Stimulated activated naive B cell treated with anti-CD40 and anti-IgM and Interleukin-4, amounts not matched to agents 10 μg/mL and 1 μg/mL and 100 μg/mL, for 72 hours (primary cell): ENCODE measurements at regions not wholly inside any gene's neighbourhood (a gene's known extent, or its start where the extent isn't known, plus 50 kb on each side); places are given as distances from the start of the nearest gene placed in this dataset.
"Not testable (repeated sequence)": the region's sequence is repeated elsewhere in the genome, so short reads cannot be mapped to it uniquely, and the experiment has no call there.

Experiments used
- ATAC-seq, 2 donors: fragments of 150-1000 bp; cut with Tn5 transposase; replicated peaks; 2 replicates each; pipeline ENCODE4 v1.10.0; 2021; ENCODE audit warnings: moderate library complexity in 1 of 2
- DNase-seq: peaks from one replicate; pipeline ENCODE4 v3.0.0; 2021
- H3K27ac Mint-ChIP-seq: one replicate; pipeline ENCODE4 v1.8.0; 2022; ENCODE audit warnings: mild to moderate bottlenecking, mixed read lengths
- H3K27me3 Mint-ChIP-seq, 2 donors: one replicate each; pipeline ENCODE4 v1.8.0; 2022; ENCODE audit warnings: mixed read lengths in 2 of 2
- H3K36me3 Mint-ChIP-seq, 2 donors: one replicate each; pipeline ENCODE4 v1.8.0; 2022; ENCODE audit warnings: mixed read lengths in 2 of 2, mild to moderate bottlenecking in 1 of 2
- H3K4me1 Mint-ChIP-seq, 2 donors: one replicate each; pipeline ENCODE4 v1.8.0; 2022; ENCODE audit warnings: mixed read lengths in 2 of 2, mild to moderate bottlenecking in 1 of 2
- H3K4me3 Mint-ChIP-seq, 2 donors: one replicate each; pipeline ENCODE4 v1.8.0; 2022; ENCODE audit warnings: mild to moderate bottlenecking in 2 of 2, mixed read lengths in 2 of 2, moderate library complexity in 1 of 2
- H3K9me3 Mint-ChIP-seq, 2 donors: one replicate each; pipeline ENCODE4 v1.8.0; 2022; ENCODE audit warnings: mixed read lengths in 2 of 2, mild to moderate bottlenecking in 1 of 2

- H3K27ac Mint-ChIP-seq, result no peak overlapping the region
- H3K27me3 Mint-ChIP-seq, result no peaks in the 10 kb centered on the region
- ATAC-seq (no peak), DNase-seq (no peak)
- peaks cover 0 to 4% of the 10 kb centered on the region in 2 donors for H3K9me3 Mint-ChIP-seq
- H3K4me3 Mint-ChIP-seq, result no peak overlapping the region
- H3K36me3 Mint-ChIP-seq, result no peaks in the 10 kb centered on the region
- H3K4me1 Mint-ChIP-seq, result no peaks in the 10 kb centered on the region
Observed at GRCh38 chr4:128623508-128624215, 185.8 kb upstream of the JADE1 start.

GRCh38 chr4:128620279-128620965 lies 189.1 kb upstream of the JADE1 start:
- not testable (repeated sequence) for ATAC-seq, DNase-seq, H3K27ac Mint-ChIP-seq, H3K9me3 Mint-ChIP-seq, H3K4me3 Mint-ChIP-seq, H3K36me3 Mint-ChIP-seq, H3K4me1 Mint-ChIP-seq, H3K27me3 Mint-ChIP-seq

GRCh38 chr4:128615197-128615596 lies 194.3 kb upstream of the JADE1 start:
- peaks cover 0 to 5% of the 10 kb centered on the region in 2 donors for H3K27me3 Mint-ChIP-seq
- H3K27ac Mint-ChIP-seq, result no peak overlapping the region
- H3K4me3 Mint-ChIP-seq, result no peak overlapping the region
- ATAC-seq (no peak), DNase-seq (no peak)
- no peaks in the 10 kb centered on the region for H3K36me3 Mint-ChIP-seq
- peaks cover 0 to 2% of the 10 kb centered on the region in 2 donors for H3K9me3 Mint-ChIP-seq
- H3K4me1 Mint-ChIP-seq, result no peaks in the 10 kb centered on the region

- no peaks in the 10 kb centered on the region for H3K36me3 Mint-ChIP-seq
- no peaks in the 10 kb centered on the region for H3K9me3 Mint-ChIP-seq
- H3K4me3 Mint-ChIP-seq, result no peak overlapping the region
- H3K27ac Mint-ChIP-seq, result no peak overlapping the region
- DNase-seq, result no peak
- H3K27me3 Mint-ChIP-seq, result peaks cover 0 to 5% of the 10 kb centered on the region in 2 donors
- no peak for ATAC-seq
- H3K4me1 Mint-ChIP-seq, result peaks cover 0 to 2% of the 10 kb centered on the region in 2 donors
Observed at GRCh38 chr4:128608006-128608405, 201.5 kb upstream of the JADE1 start.

- Mint-ChIP-seq H3K9me3 (no peaks in the 10 kb centered on the region), H3K4me3 (no peak overlapping the region), H3K36me3 (no peaks in the 10 kb centered on the region), H3K27ac (no peak overlapping the region), H3K4me1 (peaks cover 0 to 2% of the 10 kb centered on the region in 2 donors), H3K27me3 (peaks cover 2 to 7% of the 10 kb centered on the region in 2 donors)
- DNase-seq, result no peak
- no peak for ATAC-seq
Observed at GRCh38 chr4:128606173-128606572, 203.3 kb upstream of the JADE1 start.

GRCh38 chr4:128604840-128605239 lies 204.7 kb upstream of the JADE1 start:
- no peak for DNase-seq
- no peak overlapping the region for H3K27ac Mint-ChIP-seq
- H3K9me3 Mint-ChIP-seq, result no peaks in the 10 kb centered on the region
- peaks cover 6 to 10% of the 10 kb centered on the region in 2 donors for H3K27me3 Mint-ChIP-seq
- no peak overlapping the region for H3K4me3 Mint-ChIP-seq
- peaks cover 0 to 2% of the 10 kb centered on the region in 2 donors for H3K4me1 Mint-ChIP-seq
- no peak for ATAC-seq
- H3K36me3 Mint-ChIP-seq, result no peaks in the 10 kb centered on the region

GRCh38 chr4:128604204-128604603 lies 205.3 kb upstream of the JADE1 start:
- no peak for DNase-seq
- H3K36me3 Mint-ChIP-seq, result no peaks in the 10 kb centered on the region
- no peaks in the 10 kb centered on the region for H3K9me3 Mint-ChIP-seq
- no peak overlapping the region for H3K4me3 Mint-ChIP-seq
- H3K27ac Mint-ChIP-seq, result no peak overlapping the region
- peaks cover 6 to 10% of the 10 kb centered on the region in 2 donors for H3K27me3 Mint-ChIP-seq
- H3K4me1 Mint-ChIP-seq, result peaks cover 0 to 2% of the 10 kb centered on the region in 2 donors
- ATAC-seq, result no peak

- Mint-ChIP-seq H3K27me3 (peaks cover 6 to 7% of the 10 kb centered on the region in 2 donors), H3K9me3 (no peaks in the 10 kb centered on the region), H3K36me3 (no peaks in the 10 kb centered on the region), H3K4me3 (no peak overlapping the region), H3K27ac (no peak overlapping the region), H3K4me1 (peaks cover 0 to 2% of the 10 kb centered on the region in 2 donors)
- ATAC-seq (no peak), DNase-seq (no peak)
Observed at GRCh38 chr4:128603081-128603480, 206.4 kb upstream of the JADE1 start.

GRCh38 chr4:128601991-128602695 lies 207.4 kb upstream of the JADE1 start:
- ATAC-seq, result no peak
- DNase-seq, result no peak
- peaks cover 0 to 2% of the 10 kb centered on the region in 2 donors for H3K4me1 Mint-ChIP-seq

GRCh38 chr4:128600996-128601871 lies 208.3 kb upstream of the JADE1 start:
- no peak overlapping the region for H3K4me3 Mint-ChIP-seq
- DNase-seq (no peak), ATAC-seq (no peak)
- H3K36me3 Mint-ChIP-seq, result no peaks in the 10 kb centered on the region
- peaks cover 2 to 3% of the 10 kb centered on the region in 2 donors for H3K9me3 Mint-ChIP-seq
- H3K27ac Mint-ChIP-seq, result no peak overlapping the region
- H3K27me3 Mint-ChIP-seq, result peaks cover 9 to 10% of the 10 kb centered on the region in 2 donors
- peaks cover 2 to 3% of the 10 kb centered on the region in 2 donors for H3K4me1 Mint-ChIP-seq

More at GRCh38 chr4:128601991-128602695, 207.4 kb upstream of the JADE1 start:
- Mint-ChIP-seq H3K9me3 (no peaks in the 10 kb centered on the region), H3K4me3 (no peak overlapping the region), H3K27ac (no peak overlapping the region), H3K36me3 (no peaks in the 10 kb centered on the region), H3K27me3 (peaks cover 5 to 6% of the 10 kb centered on the region in 2 donors)

- Mint-ChIP-seq H3K36me3 (peaks cover 0 to 3% of the 10 kb centered on the region in 2 donors), H3K4me3 (no peak overlapping the region), H3K27me3 (peaks cover 12 to 14% of the 10 kb centered on the region in 2 donors), H3K27ac (no peak overlapping the region), H3K9me3 (peaks cover 4 to 8% of the 10 kb centered on the region in 2 donors), H3K4me1 (peaks cover 2 to 5% of the 10 kb centered on the region in 2 donors)
- DNase-seq, result no peak
- ATAC-seq, result no peak
Observed at GRCh38 chr4:128600410-128600809, 209.1 kb upstream of the JADE1 start.

GRCh38 chr4:128597500-128597899 lies 212.0 kb upstream of the JADE1 start:
- H3K9me3 Mint-ChIP-seq, result peaks cover 7 to 24% of the 10 kb centered on the region in 2 donors
- no peak for ATAC-seq

GRCh38 chr4:128596853-128597252 lies 212.6 kb upstream of the JADE1 start:
- ATAC-seq (no peak), DNase-seq (no peak)
- Mint-ChIP-seq H3K36me3 (peaks cover 2 to 3% of the 10 kb centered on the region in 2 donors), H3K27ac (no peak overlapping the region), H3K4me3 (no peak overlapping the region), H3K4me1 (peaks cover 0 to 5% of the 10 kb centered on the region in 2 donors), H3K9me3 (peaks cover 7 to 24% of the 10 kb centered on the region in 2 donors), H3K27me3 (peaks cover 12 to 14% of the 10 kb centered on the region in 2 donors)

More at GRCh38 chr4:128597500-128597899, 212.0 kb upstream of the JADE1 start:
- Mint-ChIP-seq H3K4me1 (peaks cover 0 to 5% of the 10 kb centered on the region in 2 donors), H3K4me3 (no peak overlapping the region), H3K36me3 (peaks cover 2 to 3% of the 10 kb centered on the region in 2 donors), H3K27me3 (peaks cover 12 to 14% of the 10 kb centered on the region in 2 donors), H3K27ac (no peak overlapping the region)
- no peak for DNase-seq
